HG03175 (cell line): ENCODE measurements at regions not wholly inside any gene's neighbourhood (a gene's known extent, or its start where the extent isn't known, plus 50 kb on each side); places are given as distances from the start of the nearest gene placed in this dataset.

Experiments used
- ATAC-seq: cut with Tn5 transposase; IDR thresholded peaks from one replicate; pipeline ENCODE4 v1.9.1; 2021; ENCODE audit warnings: mild to moderate bottlenecking, moderate library complexity; ENCODE audit not compliant: unreplicated experiment

- no peak for ATAC-seq
These were observed 78.0 kb upstream of the CTLA4 start for GRCh38 chr2:203789618-203790017.

DNA sequence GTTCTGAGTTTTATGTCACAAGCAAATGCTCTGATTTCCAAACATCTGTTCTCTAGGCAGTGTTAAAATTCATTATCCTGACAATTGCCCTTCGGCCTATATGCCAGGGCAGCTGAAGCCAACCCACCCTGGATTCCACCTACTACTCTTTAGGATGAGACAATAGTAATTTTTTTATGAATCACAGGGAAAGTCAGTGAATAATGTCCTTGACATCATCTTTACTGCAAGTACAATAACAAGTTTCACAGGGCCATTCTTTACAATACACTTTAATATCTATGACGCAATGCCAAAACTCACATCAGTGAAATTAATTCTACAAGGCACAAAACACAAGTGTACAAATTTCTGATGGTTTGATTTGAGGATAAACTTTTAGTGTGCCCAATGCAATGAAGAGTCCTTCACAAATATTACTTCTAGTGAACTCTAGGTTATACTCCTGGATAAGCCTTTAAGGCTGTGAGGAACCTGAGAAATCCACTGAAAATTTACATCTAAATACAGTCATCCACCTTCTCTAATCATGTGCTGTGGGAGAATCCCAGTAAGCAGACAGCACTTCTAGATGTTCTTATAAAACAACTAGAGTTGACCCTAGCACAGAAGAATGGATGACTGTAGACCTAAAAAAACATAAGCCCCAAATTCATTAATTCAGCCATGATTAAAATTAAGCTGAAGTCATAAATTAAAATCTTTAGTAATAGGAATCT, 77.3 kb upstream of the CTLA4 start:
- no peak for ATAC-seq

DNA sequence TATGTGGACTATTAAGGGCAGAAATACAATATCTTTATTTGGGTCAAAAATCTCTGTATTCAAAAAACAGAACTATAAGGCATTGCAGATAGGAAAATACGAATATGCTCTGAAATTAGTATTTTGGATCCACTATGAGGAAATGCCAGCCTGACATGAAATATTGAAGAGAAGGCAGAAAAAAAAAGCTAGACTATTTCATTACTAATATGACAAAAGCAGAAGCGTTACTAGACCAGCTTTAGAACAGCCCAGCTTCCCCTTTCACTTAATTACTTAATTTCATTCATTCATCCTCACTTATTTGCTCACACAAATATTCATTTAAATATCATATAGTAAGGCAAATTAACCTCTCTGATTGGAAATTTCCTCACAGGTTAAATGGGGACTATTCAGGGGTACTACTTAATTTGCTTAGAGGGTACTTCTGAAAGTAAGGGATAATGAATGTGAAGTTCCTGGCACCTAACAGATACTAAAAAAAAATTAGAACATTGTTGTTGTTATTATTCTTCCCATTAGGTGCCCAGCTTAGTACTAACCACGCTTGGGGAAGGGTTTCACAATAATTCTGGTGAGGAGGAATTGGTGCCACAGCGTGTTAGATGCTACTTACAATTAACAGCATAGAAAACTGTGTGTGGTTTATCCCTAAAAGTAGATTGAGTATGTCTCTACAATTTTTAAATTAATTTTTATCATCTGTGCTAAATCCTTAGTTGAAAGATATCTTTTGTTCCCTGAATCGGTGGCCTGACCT, 71.1 kb upstream of the CTLA4 start:
- no peak for ATAC-seq

DNA sequence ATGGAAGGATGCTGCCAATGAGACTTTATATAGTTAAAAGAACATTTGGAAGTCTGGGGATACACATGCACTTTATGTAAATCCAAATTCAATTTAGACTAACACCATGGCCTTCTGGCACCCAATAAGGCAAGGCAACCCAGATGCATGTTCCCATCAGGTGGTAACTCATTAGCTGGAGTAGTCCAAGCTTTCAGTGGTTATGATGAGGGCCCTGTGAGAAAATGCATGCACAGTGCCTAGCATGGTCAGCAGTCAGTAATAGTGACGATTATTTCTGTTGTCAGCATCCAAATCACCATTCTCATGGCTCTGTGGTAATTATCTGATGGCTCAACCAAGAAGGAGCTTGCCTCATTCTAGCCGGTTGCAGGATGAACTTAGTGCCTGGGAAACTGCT, 70.3 kb upstream of the CTLA4 start:
- ATAC-seq, result no peak

- no peak for ATAC-seq
These were observed 69.9 kb upstream of the CTLA4 start for GRCh38 chr2:203797712-203798111.

GRCh38 chr2:203798296-203799087, 69.1 kb upstream of the CTLA4 start:
- no peak for ATAC-seq

- peak; percentile 83 for ATAC-seq
These were observed 67.7 kb upstream of the CTLA4 start for GRCh38 chr2:203799908-203800307.

- no peak for ATAC-seq
These were observed 66.8 kb upstream of the CTLA4 start for GRCh38 chr2:203800783-203801182.

- ATAC-seq, result peak; percentile 40
These were observed 65.1 kb upstream of the CTLA4 start for GRCh38 chr2:203802342-203803052.

GRCh38 chr2:203803053-203803429, 64.5 kb upstream of the CTLA4 start:
- ATAC-seq, result no peak

GRCh38 chr2:203804070-203804469, 63.5 kb upstream of the CTLA4 start:
- ATAC-seq, result no peak

DNA sequence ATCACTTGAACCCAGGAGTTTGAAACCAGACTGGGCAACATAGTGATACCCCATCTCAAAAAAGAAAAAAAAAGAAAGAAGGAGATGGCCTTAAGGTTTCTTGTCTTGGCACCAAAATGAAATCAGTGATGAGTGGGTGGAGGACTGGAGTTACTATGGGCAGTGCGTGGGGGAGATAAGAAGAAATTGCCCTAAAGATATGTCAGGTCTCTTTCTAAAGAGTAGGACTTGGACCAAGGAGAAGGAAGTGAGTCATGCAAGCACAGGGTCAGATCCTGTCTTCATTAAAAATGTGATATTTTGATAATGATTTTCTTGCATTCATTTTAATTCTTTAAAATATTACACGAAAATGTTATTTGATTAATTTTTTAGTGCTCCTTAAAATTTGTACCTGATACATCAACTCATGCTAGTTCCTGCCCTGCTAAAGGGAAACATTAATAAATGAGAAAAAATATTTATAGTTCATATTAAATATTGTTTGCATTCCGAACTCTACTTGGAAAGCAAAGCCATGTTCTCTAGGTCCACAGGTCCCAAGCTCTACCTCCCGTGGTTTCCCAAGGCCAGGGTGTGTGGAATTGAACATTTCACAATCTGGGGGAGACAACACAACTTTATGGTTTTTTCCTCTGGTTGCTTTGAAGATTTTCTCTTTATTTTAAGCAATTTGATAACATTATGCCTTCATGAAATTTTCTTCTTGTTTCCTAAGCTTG, 62.6 kb upstream of the CTLA4 start:
- ATAC-seq, result no peak

- no peak for ATAC-seq
These were observed 62.1 kb upstream of the CTLA4 start for GRCh38 chr2:203805486-203805838.

DNA sequence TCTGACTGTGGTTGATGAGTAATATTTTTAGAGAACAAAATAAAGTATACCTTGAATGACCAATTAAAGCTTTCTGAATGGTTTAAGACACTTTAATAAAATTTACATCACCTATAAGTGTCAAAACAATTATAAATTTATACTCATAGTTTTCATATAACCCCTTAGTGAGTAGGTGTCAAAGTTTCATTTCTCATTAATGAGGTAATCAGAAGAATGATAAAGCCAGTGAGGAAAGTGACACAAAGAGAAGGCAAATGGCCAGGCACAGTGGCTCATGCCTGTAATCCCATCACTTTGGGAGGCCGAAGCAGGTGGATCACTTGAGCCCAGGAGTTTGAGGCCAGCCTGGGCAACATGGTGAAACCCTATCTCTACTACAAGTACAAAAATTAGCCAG, 60.8 kb upstream of the CTLA4 start:
- ATAC-seq, result no peak

- ATAC-seq, result no peak
These were observed 59.4 kb upstream of the CTLA4 start for GRCh38 chr2:203808046-203808750.

DNA sequence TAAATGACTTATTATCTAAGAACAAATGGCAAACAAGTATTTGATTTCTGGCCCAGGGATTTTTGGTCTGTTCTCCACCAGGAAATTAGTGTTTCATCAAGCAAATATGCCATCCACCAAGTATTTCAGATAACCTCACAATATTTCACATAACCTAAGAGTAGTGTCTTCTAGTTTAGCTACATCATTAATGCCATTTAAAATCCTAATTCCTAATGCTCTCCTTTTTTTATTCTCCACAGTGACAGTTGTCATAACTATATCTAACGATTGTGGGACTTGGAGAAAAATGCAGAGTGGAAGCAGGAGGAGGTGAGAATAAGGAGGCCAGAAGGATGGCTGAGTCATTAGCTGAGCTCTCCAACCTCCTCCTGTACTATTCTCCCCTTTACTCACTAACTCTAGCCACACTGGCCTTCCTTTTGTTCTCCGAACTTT, 58.5 kb upstream of the CTLA4 start:
- no peak for ATAC-seq

- ATAC-seq, result no peak
These were observed 57.5 kb upstream of the CTLA4 start for GRCh38 chr2:203809991-203810510.

GRCh38 chr2:203811491-203812221, 55.9 kb upstream of the CTLA4 start:
- peak; percentile 77 for ATAC-seq
